SK-N-MC (cell line): ENCODE measurements at regions not wholly inside any gene's neighbourhood (a gene's known extent, or its start where the extent isn't known, plus 50 kb on each side); places are given as distances from the start of the nearest gene placed in this dataset.

Experiments
- DNase-seq: peaks from one replicate; pipeline ENCODE4 v3.0.0-alpha.2; 2011; ENCODE audit warnings: low read depth, low spot score
- H3K27ac ChIP-seq: fragments of 200-600 bp; sonication (generic); 2 replicates; pipeline ENCODE4 v1.5.1; 2016; ENCODE audit warnings: mixed run types
- H3K36me3 ChIP-seq: fragments of 200-600 bp; sonication (generic); 2 replicates; pipeline ENCODE4 v1.6.1; 2017; ENCODE audit warnings: antibody characterized with exemption, low read length, mixed read lengths; ENCODE audit not compliant: insufficient read depth
- H3K4me3 ChIP-seq: fragments of 200-600 bp; sonication (generic); 2 replicates; pipeline ENCODE4 v1.5.1; 2016
- H3K9ac ChIP-seq: fragments of 200-600 bp; sonication (generic); 2 replicates; pipeline ENCODE4 v1.8.0; 2017; ENCODE audit warnings: mixed run types, mixed read lengths; ENCODE audit not compliant: insufficient read length
- H3K9me3 ChIP-seq: fragments of 200-600 bp; sonication (generic); 2 replicates; pipeline ENCODE4 v1.6.1; 2017; ENCODE audit warnings: low read depth, mild to moderate bottlenecking, antibody characterized with exemption, low read length, moderate library complexity, mixed read lengths
- EZH2 ChIP-seq: fragments of 200-600 bp; sonication (generic); IDR thresholded peaks from one replicate; pipeline ENCODE4 v1.6.1; 2017; ENCODE audit warnings: antibody characterized with exemption
- FOXP2 ChIP-seq: optimal IDR thresholded peaks from 2 replicates; pipeline ENCODE3; 2011; ENCODE audit warnings: mild to moderate bottlenecking, moderate library complexity; ENCODE audit not compliant: insufficient read depth; ENCODE audit errors: extremely low read length, control extremely low read depth
- POLR2AphosphoS5 ChIP-seq: IDR thresholded peaks from 2 replicates; pipeline ENCODE4 v1.6.1; 2012; ENCODE audit warnings: mild to moderate bottlenecking, low read depth, low read length, borderline replicate concordance

GRCh38 chr2:145777914-145778313 is 1258.0 kb upstream of the ZEB2 start:
- H3K9me3 ChIP-seq, result no peaks in the 10 kb centered on the region
- DNase-seq, result no peak
- H3K27ac ChIP-seq, result no peak overlapping the region
- TF ChIP-seq POLR2AphosphoS5 (no peak), FOXP2 (no peak), EZH2 (no peak)
- no peaks in the 10 kb centered on the region for H3K36me3 ChIP-seq
- no peak overlapping the region for H3K4me3 ChIP-seq
- H3K9ac ChIP-seq, result no peak overlapping the region

GRCh38 chr2:145777297-145777696 is 1257.4 kb upstream of the ZEB2 start:
- no peak for TF ChIP-seq FOXP2
- TF ChIP-seq EZH2, result no peak
- no peak for TF ChIP-seq POLR2AphosphoS5
- Histone ChIP-seq H3K9ac (no peak overlapping the region), H3K4me3 (no peak overlapping the region), H3K27ac (no peak overlapping the region), H3K9me3 (no peaks in the 10 kb centered on the region), H3K36me3 (no peaks in the 10 kb centered on the region)
- DNase-seq, result no peak

GRCh38 chr2:145775591-145775990 is 1255.7 kb upstream of the ZEB2 start:
- Histone ChIP-seq H3K9ac (no peak overlapping the region), H3K4me3 (peak overlapping the region; percentile 53), H3K36me3 (no peaks in the 10 kb centered on the region), H3K9me3 (no peaks in the 10 kb centered on the region), H3K27ac (peak overlapping the region; percentile 63)
- no peak for DNase-seq
- no peak for TF ChIP-seq FOXP2
- TF ChIP-seq EZH2, result no peak
- peak; percentile 31; the same call in 1 of the 2 replicates for TF ChIP-seq POLR2AphosphoS5

- no peak for TF ChIP-seq POLR2AphosphoS5
- TF ChIP-seq FOXP2, result no peak
- no peak for TF ChIP-seq EZH2
- Histone ChIP-seq H3K4me3 (no peak overlapping the region), H3K36me3 (no peaks in the 10 kb centered on the region), H3K9ac (no peak overlapping the region), H3K9me3 (no peaks in the 10 kb centered on the region), H3K27ac (no peak overlapping the region)
- no peak for DNase-seq
Measured at GRCh38 chr2:145771525-145771924, 1251.6 kb upstream of the ZEB2 start.

GRCh38 chr2:145769011-145769716 is 1249.2 kb upstream of the ZEB2 start:
- DNase-seq, result no peak
- H3K27ac ChIP-seq, result no peak overlapping the region
- no peaks in the 10 kb centered on the region for H3K9me3 ChIP-seq

GRCh38 chr2:145765874-145766273 is 1246.0 kb upstream of the ZEB2 start:
- DNase-seq, result no peak
- Histone ChIP-seq H3K36me3 (no peaks in the 10 kb centered on the region), H3K9me3 (no peaks in the 10 kb centered on the region), H3K27ac (no peak overlapping the region), H3K9ac (no peak overlapping the region), H3K4me3 (no peak overlapping the region)
- TF ChIP-seq EZH2 (no peak), POLR2AphosphoS5 (no peak), FOXP2 (no peak)

More at GRCh38 chr2:145769011-145769716, 1249.2 kb upstream of the ZEB2 start:
- no peak overlapping the region for H3K4me3 ChIP-seq
- TF ChIP-seq FOXP2 (no peak), POLR2AphosphoS5 (no peak), EZH2 (no peak)
- H3K9ac ChIP-seq, result no peak overlapping the region
- H3K36me3 ChIP-seq, result no peaks in the 10 kb centered on the region

- Histone ChIP-seq H3K36me3 (no peaks in the 10 kb centered on the region), H3K9ac (no peak overlapping the region), H3K4me3 (0 out of 2 replicates have a peak overlapping the region, but pooled peaks have one; percentile 39), H3K27ac (no peak overlapping the region), H3K9me3 (no peaks in the 10 kb centered on the region)
- TF ChIP-seq EZH2 (no peak), POLR2AphosphoS5 (no peak), FOXP2 (no peak)
- no peak for DNase-seq
Measured at GRCh38 chr2:145764631-145765030, 1244.7 kb upstream of the ZEB2 start.

GRCh38 chr2:145760781-145761649 is 1241.1 kb upstream of the ZEB2 start:
- no peak overlapping the region for H3K9ac ChIP-seq

More at GRCh38 chr2:145760781-145761649, 1241.1 kb upstream of the ZEB2 start:
- no peak for TF ChIP-seq FOXP2
- TF ChIP-seq POLR2AphosphoS5, result no peak
- TF ChIP-seq EZH2, result no peak
- Histone ChIP-seq H3K9me3 (no peaks in the 10 kb centered on the region), H3K36me3 (no peaks in the 10 kb centered on the region), H3K4me3 (no peak overlapping the region), H3K27ac (no peak overlapping the region)
- no peak for DNase-seq
